ENCODE measurements at regions not wholly inside any gene's neighbourhood (a gene's known extent, or its start where the extent isn't known, plus 50 kb on each side); places are given as distances from the start of the nearest gene placed in this dataset.

DNA sequence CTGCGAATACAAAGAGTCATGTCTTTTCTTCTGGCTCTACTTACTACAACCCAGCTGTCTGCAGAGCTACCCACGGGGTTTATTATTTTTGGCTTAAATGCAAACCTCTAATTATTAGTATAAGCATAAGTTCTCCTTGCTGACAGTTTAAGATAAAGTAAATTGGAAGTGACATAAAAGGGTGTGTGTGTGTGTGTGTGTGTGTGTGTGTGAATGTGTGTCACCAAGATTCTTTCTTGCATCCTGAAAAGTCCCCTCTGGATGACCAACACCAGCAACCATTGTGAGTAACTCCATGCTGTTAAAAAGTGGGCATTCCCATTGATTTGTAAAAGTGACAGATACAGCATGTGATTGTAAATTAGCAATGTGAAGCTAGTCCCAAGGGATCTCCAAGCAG, 803.8 kb upstream of the ZNF608 start:
- ChIA-PET CTCF (no interaction called here), POLR2A (ENCODE audit: unreplicated experiment) (no interaction called here)
- Histone ChIP-seq H3K9ac (ENCODE audit: low read length) (no peak overlapping the region), H2AFZ (ENCODE audit: low read length) (no peak overlapping the region), H3K4me3 (ENCODE audit: low read length) (no peak overlapping the region), H3K4me2 (ENCODE audit: low read length) (no peak overlapping the region), H3K36me3 (ENCODE audit: low read depth, low read length) (no peaks in the 10 kb centered on the region), H3F3A (ENCODE audit: low read length, unreplicated experiment) (no peaks in the 10 kb centered on the region), H3K9me2 (replicated peaks; ENCODE audit: low read length) (no peaks in the 10 kb centered on the region), H4K20me1 (ENCODE audit: low read length) (no peaks in the 10 kb centered on the region), H3K9me3 (ENCODE audit: low read length) (no peaks in the 10 kb centered on the region), H3K27ac (ENCODE audit: low read length) (no peak overlapping the region), H3K4me1 (ENCODE audit: insufficient read depth, low read length) (peaks cover 7% of the 10 kb centered on the region; the same call in 1 of the 2 replicates), H3K27me3 (ENCODE audit: low read length) (no peaks in the 10 kb centered on the region), H3K79me2 (ENCODE audit: low read length) (no peaks in the 10 kb centered on the region)
- DNase-seq, result no peak
- no peak for TF ChIP-seq EZH2 (IDR thresholded peaks at IDR 0.05; ENCODE audit: low read length, unreplicated experiment)
- no peak for TF ChIP-seq EZH2phosphoT487 (IDR thresholded peaks at IDR 0.05; ENCODE audit: borderline replicate concordance, low read length)
- no peak for TF ChIP-seq CTCF (conservative IDR thresholded peaks at IDR 0.05; ENCODE audit: low read depth, low read length)
- no peak for ATAC-seq
- no TSS peak for BruUV-seq (replicated peaks)
- intact Hi-C loops (cut with micrococcal nuclease), result no loop called here

DNA sequence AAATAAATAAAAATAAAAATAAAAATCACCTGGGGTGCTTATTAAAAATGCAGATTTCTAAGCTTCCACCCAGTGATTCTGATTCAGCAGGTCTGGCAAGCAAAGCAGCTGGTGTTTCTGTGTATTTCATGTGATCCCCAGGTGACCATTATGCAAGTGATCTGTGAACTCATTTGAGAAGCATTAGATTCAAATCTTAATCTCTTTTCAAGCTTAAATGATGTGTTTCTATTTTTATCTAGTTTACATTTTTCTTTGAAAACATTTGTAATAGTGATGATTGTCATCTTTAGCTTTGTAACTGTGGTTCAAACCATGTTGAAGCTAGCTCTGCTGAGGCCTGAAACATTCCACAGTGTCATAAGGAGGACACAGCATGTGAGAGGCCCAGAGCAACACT, 804.8 kb upstream of the ZNF608 start:
- H3K9ac ChIP-seq (ENCODE audit: low read length), result no peak overlapping the region
- no peaks in the 10 kb centered on the region for H3K9me2 ChIP-seq (replicated peaks; ENCODE audit: low read length)
- ChIA-PET POLR2A (ENCODE audit: unreplicated experiment) (no interaction called here), CTCF (no interaction called here)
- intact Hi-C loops (cut with micrococcal nuclease), result no loop called here
- H3K27me3 ChIP-seq (ENCODE audit: low read length), result no peaks in the 10 kb centered on the region
- no peak for ATAC-seq
- no peaks in the 10 kb centered on the region for H4K20me1 ChIP-seq (ENCODE audit: low read length)
- no peak overlapping the region for H2AFZ ChIP-seq (ENCODE audit: low read length)
- peaks cover 7% of the 10 kb centered on the region; the same call in 1 of the 2 replicates for H3K4me1 ChIP-seq (ENCODE audit: insufficient read depth, low read length)
- H3K4me3 ChIP-seq (ENCODE audit: low read length), result no peak overlapping the region
- no peaks in the 10 kb centered on the region for H3K36me3 ChIP-seq (ENCODE audit: low read depth, low read length)
- DNase-seq, result no peak
- no peak for TF ChIP-seq CTCF (conservative IDR thresholded peaks at IDR 0.05; ENCODE audit: low read depth, low read length)
- TF ChIP-seq EZH2phosphoT487 (IDR thresholded peaks at IDR 0.05; ENCODE audit: borderline replicate concordance, low read length), result no peak
- no peak for TF ChIP-seq EZH2 (IDR thresholded peaks at IDR 0.05; ENCODE audit: low read length, unreplicated experiment)
- no peaks in the 10 kb centered on the region for H3K79me2 ChIP-seq (ENCODE audit: low read length)
- H3F3A ChIP-seq (ENCODE audit: low read length, unreplicated experiment), result no peaks in the 10 kb centered on the region
- H3K27ac ChIP-seq (ENCODE audit: low read length), result no peak overlapping the region
- no peak overlapping the region for H3K4me2 ChIP-seq (ENCODE audit: low read length)
- no TSS peak for BruUV-seq (replicated peaks)
- H3K9me3 ChIP-seq (ENCODE audit: low read length), result no peaks in the 10 kb centered on the region

GRCh38 chr5:125551797-125552196, 805.4 kb upstream of the ZNF608 start:
- Histone ChIP-seq H4K20me1 (ENCODE audit: low read length) (no peaks in the 10 kb centered on the region), H3K4me2 (ENCODE audit: low read length) (no peak overlapping the region), H3K9ac (ENCODE audit: low read length) (no peak overlapping the region), H3K4me1 (ENCODE audit: insufficient read depth, low read length) (peaks cover 7% of the 10 kb centered on the region; the same call in 1 of the 2 replicates), H2AFZ (ENCODE audit: low read length) (no peak overlapping the region), H3K36me3 (ENCODE audit: low read depth, low read length) (no peaks in the 10 kb centered on the region), H3K9me2 (replicated peaks; ENCODE audit: low read length) (no peaks in the 10 kb centered on the region), H3F3A (ENCODE audit: low read length, unreplicated experiment) (no peaks in the 10 kb centered on the region), H3K4me3 (ENCODE audit: low read length) (no peak overlapping the region), H3K79me2 (ENCODE audit: low read length) (no peaks in the 10 kb centered on the region), H3K9me3 (ENCODE audit: low read length) (no peaks in the 10 kb centered on the region), H3K27me3 (ENCODE audit: low read length) (no peaks in the 10 kb centered on the region), H3K27ac (ENCODE audit: low read length) (no peak overlapping the region)
- intact Hi-C loops (cut with micrococcal nuclease), result no loop called here
- ATAC-seq, result no peak
- ChIA-PET POLR2A (ENCODE audit: unreplicated experiment) (no interaction called here), CTCF (no interaction called here)
- no peak for TF ChIP-seq CTCF (conservative IDR thresholded peaks at IDR 0.05; ENCODE audit: low read depth, low read length)
- no peak for TF ChIP-seq EZH2 (IDR thresholded peaks at IDR 0.05; ENCODE audit: low read length, unreplicated experiment)
- no peak for TF ChIP-seq EZH2phosphoT487 (IDR thresholded peaks at IDR 0.05; ENCODE audit: borderline replicate concordance, low read length)
- DNase-seq, result no peak
- BruUV-seq (replicated peaks), result no TSS peak
